H1 (cell line): ENCODE measurements at regions not wholly inside any gene's neighbourhood (a gene's known extent, or its start where the extent isn't known, plus 50 kb on each side); places are given as distances from the start of the nearest gene placed in this dataset.

Experiments used
- CTCF ChIA-PET: fragments of 300-600 bp; sonication (Branson Sonifier 250); formaldehyde crosslinking; loops from one replicate; lab custom pipeline; 2021; ENCODE audit not compliant: partially characterized antibody; lab: Charles Lee
- POLR2A ChIA-PET: fragments of 300-600 bp; sonication (Branson Sonifier 250); formaldehyde crosslinking; loops from one replicate; lab custom pipeline; 2021; ENCODE audit warnings: inconsistent platforms; ENCODE audit not compliant: partially characterized antibody; lab: Charles Lee
- DNase-seq, 2 experiments: peaks; one replicate each; pipeline versions ENCODE4 v3.0.0 to v3.0.0-alpha.2; 2010 to 2022; ENCODE audit warnings: low spot score in 2 of 2, low read depth in 1 of 2, mixed read lengths in 1 of 2
- FAIRE-seq: peaks from 2 replicates; lab custom pipeline; 2011; peaks lifted over from hg19 to GRCh38; lab: Jason Lieb, UNC
- H2AFZ ChIP-seq: 2 replicates; pipeline ENCODE4 v1.8.1; 2012; ENCODE audit warnings: low read length, inconsistent platforms
- H2AK5ac ChIP-seq: 2 replicates; pipeline ENCODE4 v1.6.1; 2013; ENCODE audit warnings: low read depth, low read length
- H2BK120ac ChIP-seq: replicated peaks from 2 replicates; pipeline ENCODE3; 2013; ENCODE audit warnings: low read depth, low read length, inconsistent platforms
- H2BK12ac ChIP-seq: 2 replicates; pipeline ENCODE4 v1.6.1; 2013; ENCODE audit warnings: low read depth, low read length
- H2BK15ac ChIP-seq: 2 replicates; pipeline ENCODE4 v1.6.1; 2013; ENCODE audit warnings: low read length
- H2BK20ac ChIP-seq: 2 replicates; pipeline ENCODE4 v1.6.1; 2013; ENCODE audit warnings: low read length
- H2BK5ac ChIP-seq: 2 replicates; pipeline ENCODE4 v1.6.1; 2013; ENCODE audit warnings: low read depth, low read length
- H3K14ac ChIP-seq: 2 replicates; pipeline ENCODE4 v1.6.1; 2013; ENCODE audit warnings: inconsistent platforms; ENCODE audit not compliant: insufficient read length
- H3K18ac ChIP-seq: 2 replicates; pipeline ENCODE4 v1.6.1; 2013; ENCODE audit warnings: low read length; ENCODE audit errors: extremely low read depth
- H3K23ac ChIP-seq: 2 replicates; pipeline ENCODE4 v1.6.1; 2013; ENCODE audit warnings: inconsistent platforms; ENCODE audit not compliant: insufficient read length
- H3K23me2 ChIP-seq: 2 replicates; pipeline ENCODE4 v1.6.1; 2013; ENCODE audit warnings: low read depth, low read length
- H3K27ac ChIP-seq: 2 replicates; pipeline ENCODE4 v1.6.1; 2011; ENCODE audit warnings: low read depth, low read length, inconsistent platforms
- H3K27me3 ChIP-seq, 4 experiments: replicated peaks in 1 of 4; 1 replicate in 1 of 4; 2 replicates in 3 of 4; pipeline versions ENCODE4 v1.6.1 to v1.8.1; 2011 to 2013; ENCODE audit warnings: low read length in 3 of 4, mild to moderate bottlenecking in 3 of 4, inconsistent platforms in 2 of 4, mixed read lengths in 2 of 4, moderate library complexity in 1 of 4; ENCODE audit not compliant: control insufficient read depth in 3 of 4, insufficient read depth in 3 of 4; ENCODE audit errors: extremely low read depth in 1 of 4
- H3K36me3 ChIP-seq, 4 experiments: 2 replicates each; pipeline versions ENCODE4 v1.6.1 to v1.8.1; 2011 to 2013; ENCODE audit warnings: mild to moderate bottlenecking in 4 of 4, low read length in 3 of 4, moderate library complexity in 2 of 4, control low read depth in 1 of 4, inconsistent platforms in 1 of 4; ENCODE audit not compliant: insufficient read depth in 4 of 4, control insufficient read depth in 2 of 4
- H3K4ac ChIP-seq: replicated peaks from 2 replicates; pipeline ENCODE3; 2013; ENCODE audit warnings: low read length, low read depth, mixed read lengths, inconsistent platforms; ENCODE audit not compliant: insufficient read length
- H3K4me1 ChIP-seq, 4 experiments: replicated peaks in 1 of 4; 1 replicate in 1 of 4; 2 replicates in 3 of 4; pipeline versions ENCODE4 v1.6.1 to v1.8.1; 2011 to 2013; ENCODE audit warnings: low read length in 3 of 4, inconsistent platforms in 2 of 4, mixed read lengths in 1 of 4; ENCODE audit not compliant: insufficient read depth in 4 of 4, control insufficient read depth in 3 of 4
- H3K4me2 ChIP-seq, 2 experiments: 2 replicates each; pipeline versions ENCODE4 v1.6.1 to v1.8.1; 2011 to 2013; ENCODE audit warnings: low read depth in 2 of 2, low read length in 2 of 2, control low read depth in 1 of 2, inconsistent platforms in 1 of 2, mild to moderate bottlenecking in 1 of 2; ENCODE audit not compliant: insufficient read depth in 1 of 2
- H3K4me3 ChIP-seq, 4 experiments: fragments of 200-600, 300-600 bp in 1 of 4; sonication (generic), shearing (Covaris generic), sonication (Bioruptor Twin) in 1 of 4; 2 replicates each; pipeline versions ENCODE4 v1.5.1 to v1.8.1; 2011 to 2016; ENCODE audit warnings: low read length in 4 of 4, low read depth in 3 of 4, control low read depth in 2 of 4, inconsistent platforms in 2 of 4, mild to moderate bottlenecking in 2 of 4, mixed read lengths in 1 of 4, moderate library complexity in 1 of 4; ENCODE audit not compliant: insufficient read depth in 2 of 4; ENCODE audit errors: extremely low read depth in 1 of 4
- H3K56ac ChIP-seq: replicated peaks from 2 replicates; pipeline ENCODE3; 2013; ENCODE audit warnings: low read depth, mild to moderate bottlenecking, mixed read lengths, low read length, inconsistent platforms; ENCODE audit not compliant: insufficient read length
- H3K79me1 ChIP-seq: 2 replicates; pipeline ENCODE4 v1.6.1; 2013; ENCODE audit warnings: low read depth, low read length, control low read depth
- H3K79me2 ChIP-seq, 2 experiments: 2 replicates each; pipeline versions ENCODE4 v1.6.1 to v1.8.1; 2012 to 2013; ENCODE audit warnings: low read length in 2 of 2, mild to moderate bottlenecking in 2 of 2, inconsistent platforms in 1 of 2; ENCODE audit not compliant: insufficient read depth in 2 of 2, control insufficient read depth in 1 of 2
- H3K9ac ChIP-seq, 4 experiments: replicated peaks in 1 of 4; 1 replicate in 1 of 4; 2 replicates in 3 of 4; pipeline versions ENCODE4 v1.6.1 to v1.8.1; 2011 to 2013; ENCODE audit warnings: low read depth in 3 of 4, low read length in 3 of 4, control low read depth in 2 of 4, mild to moderate bottlenecking in 2 of 4, moderate library complexity in 2 of 4, inconsistent platforms in 1 of 4; ENCODE audit errors: extremely low read depth in 1 of 4
- H3K9me3 ChIP-seq, 2 experiments: 2 replicates each; pipeline versions ENCODE4 v1.6.1 to v1.8.1; 2012 to 2013; ENCODE audit warnings: mild to moderate bottlenecking in 2 of 2, moderate library complexity in 2 of 2, control low read depth in 1 of 2, inconsistent platforms in 1 of 2, low read depth in 1 of 2, low read length in 1 of 2, mixed read lengths in 1 of 2; ENCODE audit not compliant: insufficient read depth in 2 of 2
- H4K20me1 ChIP-seq, 2 experiments: replicated peaks in 1 of 2; 2 replicates each; pipeline versions ENCODE3 to v1.8.1; 2011 to 2013; ENCODE audit warnings: inconsistent platforms in 2 of 2, low read length in 2 of 2, mild to moderate bottlenecking in 1 of 2; ENCODE audit not compliant: insufficient read depth in 2 of 2, control insufficient read depth in 1 of 2
- H4K5ac ChIP-seq: 2 replicates; pipeline ENCODE4 v1.6.1; 2013; ENCODE audit warnings: low read length, low read depth, mixed read lengths, inconsistent platforms; ENCODE audit not compliant: insufficient read length
- H4K8ac ChIP-seq: 2 replicates; pipeline ENCODE4 v1.8.0; 2013; ENCODE audit warnings: mild to moderate bottlenecking, moderate library complexity, low read length, inconsistent platforms; ENCODE audit not compliant: insufficient read depth; ENCODE audit errors: extremely low read depth
- H4K91ac ChIP-seq: replicated peaks from 2 replicates; pipeline ENCODE3; 2013; ENCODE audit warnings: low read length, mixed read lengths, inconsistent platforms; ENCODE audit not compliant: insufficient read length
- CBX5 ChIP-seq: fragments of 300-800, 300-1000 bp; sonication (generic); IDR thresholded peaks from 2 replicates; pipeline ENCODE4 v1.7.1; 2016; ENCODE audit warnings: antibody characterized with exemption, low read length, low read depth
- CEBPB ChIP-seq: IDR thresholded peaks from 2 replicates; pipeline ENCODE4 v1.6.1; 2012; ENCODE audit warnings: low read depth, low read length
- CREB1 ChIP-seq: IDR thresholded peaks from 2 replicates; pipeline ENCODE4 v1.6.1; 2012; ENCODE audit warnings: inconsistent platforms
- E2F6 ChIP-seq: IDR thresholded peaks from 2 replicates; pipeline ENCODE4 v1.6.1; 2012; ENCODE audit warnings: inconsistent platforms
- EZH2 ChIP-seq: fragments of 200-600 bp; sonication (generic); IDR thresholded peaks from 2 replicates; pipeline ENCODE4 v1.7.1; 2012; ENCODE audit warnings: low read depth, mild to moderate bottlenecking, moderate library complexity, low read length, inconsistent platforms; ENCODE audit not compliant: severe bottlenecking
- NRF1 ChIP-seq: IDR thresholded peaks from 2 replicates; pipeline ENCODE4 v1.6.1; 2011; ENCODE audit warnings: mild to moderate bottlenecking, low read depth, low read length, improper control_type of control experiment
- POLR2AphosphoS5 ChIP-seq: IDR thresholded peaks from 2 replicates; pipeline ENCODE4 v1.6.1; 2011; ENCODE audit warnings: low read depth, low read length
- POU5F1 ChIP-seq: IDR thresholded peaks from 2 replicates; pipeline ENCODE4 v1.6.1; 2011; ENCODE audit warnings: low read depth, mild to moderate bottlenecking, low read length, moderate library complexity
- RNF2 ChIP-seq: fragments of 200-900, 300-1000 bp; sonication (generic); IDR thresholded peaks from 2 replicates; pipeline ENCODE4 v1.7.1; 2016; ENCODE audit warnings: borderline replicate concordance, low read depth, mild to moderate bottlenecking, antibody characterized with exemption, low read length; ENCODE audit not compliant: poor library complexity, severe bottlenecking; ENCODE audit errors: missing control alignments
- SIX5 ChIP-seq: IDR thresholded peaks from 2 replicates; pipeline ENCODE4 v1.6.1; 2011; ENCODE audit warnings: mild to moderate bottlenecking, low read depth, low read length
- TAF7 ChIP-seq: optimal IDR thresholded peaks from 2 replicates; pipeline ENCODE3; 2011; ENCODE audit warnings: low read depth, mild to moderate bottlenecking, inconsistent platforms, low read length, moderate library complexity, borderline replicate concordance
- TBP ChIP-seq: IDR thresholded peaks from 2 replicates; pipeline ENCODE4 v1.6.1; 2011; ENCODE audit warnings: low read depth, low read length, improper control_type of control experiment
- TCF12 ChIP-seq: IDR thresholded peaks from 2 replicates; pipeline ENCODE4 v1.6.1; 2011; ENCODE audit warnings: low read depth, mild to moderate bottlenecking, low read length
- WGBS, 2 experiments: shearing (Covaris generic) in 1 of 2; methylation state at CpG; one replicate each; pipeline versions ENCODE4 v1.1.6 to v1.1.7; 2013 to 2015; ENCODE audit warnings: low lambda C conversion rate in 2 of 2, mixed read lengths in 2 of 2, inconsistent platforms in 1 of 2, low coverage in 1 of 2, missing lambda C conversion rate in 1 of 2; ENCODE audit not compliant: insufficient replicate concordance in 2 of 2, insufficient coverage in 1 of 2, insufficient read length in 1 of 2; ENCODE audit errors: extremely low coverage in 1 of 2, missing lambda C conversion rate in 1 of 2; 5-methylcytosine and 5-hydroxymethylcytosine counted together

GRCh38 chr12:68495336-68496070, 115.2 kb upstream of the RAP1B start:
- CTCF ChIA-PET, result interaction anchor here (0.7 kb wide), 1 partner anchor 136 kb away, joined by 3 read pairs; no protein-coding TSS in a partner anchor
- Histone ChIP-seq H2BK120ac (no peak overlapping the region), H4K5ac (no peak overlapping the region), H3K18ac (no peak overlapping the region), H3K27me3 (no peaks in the 10 kb centered on the region), H3K4ac (no peak overlapping the region), H4K91ac (no peak overlapping the region), H2BK20ac (no peak overlapping the region), H2AK5ac (no peak overlapping the region), H3K79me1 (no peaks in the 10 kb centered on the region), H4K20me1 (no peaks in the 10 kb centered on the region), H2BK5ac (no peak overlapping the region), H3K14ac (no peak overlapping the region), H3K9me3 (no peaks in the 10 kb centered on the region), H2BK12ac (no peak overlapping the region), H2AFZ (no peak overlapping the region), H3K4me1 (no peaks in the 10 kb centered on the region), H3K79me2 (no peaks in the 10 kb centered on the region), H3K27ac (no peak overlapping the region), H3K36me3 (no peaks in the 10 kb centered on the region), H3K23ac (no peak overlapping the region), H3K4me3 (no peak overlapping the region), H3K4me2 (no peak overlapping the region), H4K8ac (no peak overlapping the region), H3K9ac (no peak overlapping the region), H2BK15ac (no peak overlapping the region), H3K23me2 (no peaks in the 10 kb centered on the region), H3K56ac (no peak overlapping the region)
- POLR2A ChIA-PET, result no interaction called here
- DNase-seq, result no peak
- no peak for FAIRE-seq
- 84% methylated on average over 3 of the region's 3 CpGs; no CpG with 5 or more reads in 1 of the 2 experiments for WGBS, 2 experiments
- TF ChIP-seq EZH2 (no peak), SIX5 (no peak), CEBPB (no peak), RNF2 (no peak), TCF12 (no peak), E2F6 (no peak), CREB1 (no peak), NRF1 (no peak), POU5F1 (no peak), POLR2AphosphoS5 (no peak), CBX5 (no peak), TBP (no peak), TAF7 (no peak)
